DND-41 (cell line): ENCODE measurements at regions not wholly inside any gene's neighbourhood (a gene's known extent, or its start where the extent isn't known, plus 50 kb on each side); places are given as distances from the start of the nearest gene placed in this dataset.

Experiments used
- EZH2 ChIP-seq: IDR thresholded peaks from 3 replicates; pipeline ENCODE4 v1.6.1; 2012; ENCODE audit warnings: borderline replicate concordance, low read depth, mild to moderate bottlenecking, moderate library complexity, low read length, inconsistent platforms; ENCODE audit not compliant: severe bottlenecking
- TF ChIP-seq, protein P1 (sequence below): IDR thresholded peaks from 2 replicates; pipeline ENCODE4 v1.5.1; 2012; ENCODE audit warnings: borderline replicate concordance, low read length, moderate library complexity, mild to moderate bottlenecking; ENCODE audit not compliant: poor library complexity, severe bottlenecking; ENCODE audit errors: extremely low read depth

DNA sequence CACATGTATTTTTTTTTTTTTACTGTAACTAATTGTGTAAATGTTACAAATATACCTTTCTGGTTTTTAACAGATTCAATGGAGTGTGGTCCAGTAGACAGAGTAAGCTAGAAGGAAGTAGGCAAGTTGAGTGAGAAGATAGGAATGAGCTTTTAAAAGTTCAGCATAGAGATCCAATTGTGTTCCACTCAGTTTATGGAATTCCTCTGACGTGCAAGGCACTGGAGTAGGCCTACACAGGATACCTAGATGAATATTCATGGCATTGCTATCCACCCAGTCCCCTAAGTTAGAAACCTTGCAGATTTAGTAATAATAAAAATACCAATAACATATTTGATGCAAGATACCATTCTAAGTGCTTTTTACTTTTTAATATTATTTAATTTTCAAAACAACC is 225.6 kb upstream of the ARID2 start:
- TF ChIP-seq, protein P1, sequence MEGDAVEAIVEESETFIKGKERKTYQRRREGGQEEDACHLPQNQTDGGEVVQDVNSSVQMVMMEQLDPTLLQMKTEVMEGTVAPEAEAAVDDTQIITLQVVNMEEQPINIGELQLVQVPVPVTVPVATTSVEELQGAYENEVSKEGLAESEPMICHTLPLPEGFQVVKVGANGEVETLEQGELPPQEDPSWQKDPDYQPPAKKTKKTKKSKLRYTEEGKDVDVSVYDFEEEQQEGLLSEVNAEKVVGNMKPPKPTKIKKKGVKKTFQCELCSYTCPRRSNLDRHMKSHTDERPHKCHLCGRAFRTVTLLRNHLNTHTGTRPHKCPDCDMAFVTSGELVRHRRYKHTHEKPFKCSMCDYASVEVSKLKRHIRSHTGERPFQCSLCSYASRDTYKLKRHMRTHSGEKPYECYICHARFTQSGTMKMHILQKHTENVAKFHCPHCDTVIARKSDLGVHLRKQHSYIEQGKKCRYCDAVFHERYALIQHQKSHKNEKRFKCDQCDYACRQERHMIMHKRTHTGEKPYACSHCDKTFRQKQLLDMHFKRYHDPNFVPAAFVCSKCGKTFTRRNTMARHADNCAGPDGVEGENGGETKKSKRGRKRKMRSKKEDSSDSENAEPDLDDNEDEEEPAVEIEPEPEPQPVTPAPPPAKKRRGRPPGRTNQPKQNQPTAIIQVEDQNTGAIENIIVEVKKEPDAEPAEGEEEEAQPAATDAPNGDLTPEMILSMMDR = no peak
- TF ChIP-seq EZH2 = no peak
